IMR-90 (cell line): ENCODE measurements at regions not wholly inside any gene's neighbourhood (a gene's known extent, or its start where the extent isn't known, plus 50 kb on each side); places are given as distances from the start of the nearest gene placed in this dataset.

ENCODE experiments used
- ATAC-seq: fragments of 200-7000 bp; cut with Tn5 transposase; 2 replicates; pipeline ENCODE4 v1.9.1; 2020; ENCODE audit warnings: low read depth, mild to moderate bottlenecking, moderate library complexity
- BruUV-seq: library from RNA; stranded (reverse); fragments of 400-500 nt; replicated peaks from 2 replicates; lab custom pipeline; 2021; lab: Mats Ljungman, UMichigan
- CTCF ChIA-PET: fragments of 300-600 bp; formaldehyde crosslinking; extraction: SDS; loops from one replicate; lab custom pipeline; 2021; ENCODE audit warnings: antibody characterized with exemption; lab: Yijun Ruan, JAX
- POLR2A ChIA-PET: fragments of 300-600 bp; sonication (Branson Sonifier 250); formaldehyde crosslinking; loops from one replicate; lab custom pipeline; 2022; ENCODE audit warnings: antibody characterized with exemption; ENCODE audit not compliant: unreplicated experiment; lab: Charles Lee
- DNase-seq: peaks from one replicate; pipeline ENCODE4 v3.0.0; 2013
- H2AFZ ChIP-seq: replicated peaks from 2 replicates; pipeline ENCODE3; 2013; ENCODE audit warnings: low read length, mild to moderate bottlenecking; ENCODE audit not compliant: poor library complexity
- H2AK5ac ChIP-seq: 2 replicates; pipeline ENCODE4 v1.6.1; 2013; ENCODE audit warnings: low read depth, low read length, inconsistent platforms
- H2AK9ac ChIP-seq: replicated peaks from 2 replicates; pipeline ENCODE3; 2013; ENCODE audit warnings: mild to moderate bottlenecking, low read depth, low read length, moderate library complexity; ENCODE audit not compliant: poor library complexity
- H2BK120ac ChIP-seq: 2 replicates; pipeline ENCODE4 v1.6.1; 2013; ENCODE audit warnings: low read depth, low read length, inconsistent platforms
- H2BK15ac ChIP-seq: 3 replicates; pipeline ENCODE4 v1.6.1; 2013; ENCODE audit warnings: low read depth, low read length, inconsistent platforms
- H2BK20ac ChIP-seq: 2 replicates; pipeline ENCODE4 v1.6.1; 2013; ENCODE audit warnings: low read depth, mild to moderate bottlenecking, inconsistent platforms, low read length, moderate library complexity
- H2BK5ac ChIP-seq: 2 replicates; pipeline ENCODE4 v1.6.1; 2013; ENCODE audit warnings: mild to moderate bottlenecking, low read depth, low read length, inconsistent platforms; ENCODE audit not compliant: poor library complexity, severe bottlenecking
- H3K14ac ChIP-seq: replicated peaks from 2 replicates; pipeline ENCODE4 v1.6.1; 2013; ENCODE audit warnings: low read depth, low read length, inconsistent platforms
- H3K18ac ChIP-seq: 2 replicates; pipeline ENCODE4 v1.6.1; 2013; ENCODE audit warnings: low read depth, low read length, control low read depth
- H3K23ac ChIP-seq: 2 replicates; pipeline ENCODE4 v1.6.1; 2013; ENCODE audit warnings: low read depth, low read length, inconsistent platforms
- H3K27ac ChIP-seq: 2 replicates; pipeline ENCODE4 v1.5.1; 2013; ENCODE audit warnings: mild to moderate bottlenecking, control low read depth, low read length; ENCODE audit not compliant: insufficient read depth
- H3K27me3 ChIP-seq: 2 replicates; pipeline ENCODE4 v1.6.1; 2013; ENCODE audit warnings: low read length; ENCODE audit not compliant: control insufficient read depth, insufficient read depth
- H3K36me3 ChIP-seq: 2 replicates; pipeline ENCODE4 v1.6.1; 2013; ENCODE audit warnings: low read length, mixed read lengths; ENCODE audit not compliant: control insufficient read depth, insufficient read depth
- H3K4ac ChIP-seq: 2 replicates; pipeline ENCODE4 v1.6.1; 2013; ENCODE audit warnings: low read depth, low read length, inconsistent platforms
- H3K4me1 ChIP-seq: 2 replicates; pipeline ENCODE4 v1.6.1; 2013; ENCODE audit warnings: low read length, mixed read lengths; ENCODE audit not compliant: control insufficient read depth, insufficient read depth
- H3K4me2 ChIP-seq: 2 replicates; pipeline ENCODE4 v1.6.1; 2013; ENCODE audit warnings: low read depth, mild to moderate bottlenecking, control low read depth, low read length, moderate library complexity
- H3K4me3 ChIP-seq: 2 replicates; pipeline ENCODE4 v1.5.1; 2013; ENCODE audit warnings: low read depth, mild to moderate bottlenecking, control low read depth, low read length, moderate library complexity; ENCODE audit not compliant: insufficient read depth
- H3K56ac ChIP-seq: 2 replicates; pipeline ENCODE4 v1.6.1; 2013; ENCODE audit warnings: low read length, inconsistent platforms; ENCODE audit not compliant: insufficient read depth; ENCODE audit errors: extremely low read depth
- H3K79me1 ChIP-seq, 2 experiments: 2 replicates each; pipeline ENCODE4 v1.6.1; 2013; ENCODE audit warnings: low read length in 2 of 2, inconsistent platforms in 1 of 2, low read depth in 1 of 2
- H3K9ac ChIP-seq: 2 replicates; pipeline ENCODE4 v1.6.1; 2013; ENCODE audit warnings: low read depth, low read length, control low read depth
- H3K9me1 ChIP-seq: 2 replicates; pipeline ENCODE4 v1.6.1; 2013; ENCODE audit warnings: low read length, inconsistent platforms; ENCODE audit not compliant: insufficient read depth
- H3K9me3 ChIP-seq: 2 replicates; pipeline ENCODE4 v1.6.1; 2013; ENCODE audit warnings: low read length; ENCODE audit not compliant: control insufficient read depth, insufficient read depth
- H4K20me1 ChIP-seq: 2 replicates; pipeline ENCODE4 v1.6.1; 2013; ENCODE audit warnings: low read length, inconsistent platforms; ENCODE audit not compliant: insufficient read depth
- H4K5ac ChIP-seq: 2 replicates; pipeline ENCODE4 v1.6.1; 2013; ENCODE audit warnings: mild to moderate bottlenecking, low read depth, low read length, control low read depth
- H4K8ac ChIP-seq, 2 experiments: 2 replicates each; pipeline ENCODE4 v1.6.1; 2013; ENCODE audit warnings: low read depth in 2 of 2, low read length in 2 of 2, control low read depth in 1 of 2, inconsistent platforms in 1 of 2
- H4K91ac ChIP-seq: 2 replicates; pipeline ENCODE4 v1.6.1; 2013; ENCODE audit warnings: low read depth, low read length, inconsistent platforms; ENCODE audit not compliant: insufficient read depth
- BHLHE40 ChIP-seq: fragments of 150-350 bp; IDR thresholded peaks from 2 replicates; pipeline ENCODE4 v1.6.1; 2016; ENCODE audit warnings: mild to moderate bottlenecking, low read depth, low read length
- CEBPB ChIP-seq: IDR thresholded peaks from 2 replicates; pipeline ENCODE4 v1.6.1; 2012; ENCODE audit warnings: low read depth, low read length, improper control_type of control experiment
- CHD1 ChIP-seq: IDR thresholded peaks from 2 replicates; pipeline ENCODE4 v1.6.1; 2012; ENCODE audit warnings: low read depth, low read length, improper control_type of control experiment
- CTCF ChIP-seq: conservative IDR thresholded peaks from 2 replicates; pipeline ENCODE4 v1.5.1; 2012; ENCODE audit warnings: mild to moderate bottlenecking, low read depth, low read length, improper control_type of control experiment
- ELK1 ChIP-seq: fragments of 150-350 bp; IDR thresholded peaks from 2 replicates; pipeline ENCODE4 v1.6.1; 2016; ENCODE audit warnings: low read depth, mild to moderate bottlenecking, low read length, moderate library complexity, borderline replicate concordance
- FOS ChIP-seq: fragments of 150-350 bp; IDR thresholded peaks from 2 replicates; pipeline ENCODE4 v1.6.1; 2016; ENCODE audit warnings: low read depth, low read length
- MAFK ChIP-seq: IDR thresholded peaks from 2 replicates; pipeline ENCODE4 v1.6.1; 2012; ENCODE audit warnings: low read depth, low read length, improper control_type of control experiment
- MAZ ChIP-seq: IDR thresholded peaks from 2 replicates; pipeline ENCODE4 v1.6.1; 2012; ENCODE audit warnings: low read depth, mild to moderate bottlenecking, low read length, improper control_type of control experiment, moderate library complexity, borderline replicate concordance
- MXI1 ChIP-seq: IDR thresholded peaks from 2 replicates; pipeline ENCODE4 v1.6.1; 2012; ENCODE audit warnings: low read depth, mild to moderate bottlenecking, low read length, moderate library complexity, borderline replicate concordance
- NFE2L2 ChIP-seq: fragments of 150-350 bp; IDR thresholded peaks from 2 replicates; pipeline ENCODE4 v1.6.1; 2016; ENCODE audit warnings: low read depth, mild to moderate bottlenecking, low read length
- POLR2A ChIP-seq: IDR thresholded peaks from 2 replicates; pipeline ENCODE4 v1.6.1; 2012; ENCODE audit warnings: mild to moderate bottlenecking, low read depth, low read length
- RAD21 ChIP-seq: IDR thresholded peaks from 2 replicates; pipeline ENCODE4 v1.6.1; 2012; ENCODE audit warnings: low read length, improper control_type of control experiment
- RCOR1 ChIP-seq: IDR thresholded peaks from 2 replicates; pipeline ENCODE4 v1.6.1; 2012; ENCODE audit warnings: mild to moderate bottlenecking, low read length, improper control_type of control experiment; ENCODE audit not compliant: insufficient replicate concordance
- RFX5 ChIP-seq: IDR thresholded peaks from 2 replicates; pipeline ENCODE4 v1.8.0; 2012; ENCODE audit warnings: low read depth, mild to moderate bottlenecking, low read length, moderate library complexity
- SMC3 ChIP-seq: fragments of 150-350 bp; IDR thresholded peaks from 2 replicates; pipeline ENCODE4 v1.6.1; 2016; ENCODE audit warnings: low read depth, mild to moderate bottlenecking, antibody characterized with exemption, low read length, moderate library complexity
- USF2 ChIP-seq: fragments of 150-350 bp; IDR thresholded peaks from 2 replicates; pipeline ENCODE4 v1.6.1; 2017; ENCODE audit warnings: mild to moderate bottlenecking, antibody characterized with exemption, low read length, low read depth
- WGBS, 2 experiments: methylation state at CpG; one replicate each; pipeline versions ENCODE4 v1.1.5 to v1.1.7; 2013; ENCODE audit warnings: missing lambda C conversion rate in 2 of 2; ENCODE audit not compliant: insufficient read length in 1 of 2; ENCODE audit errors: extremely low coverage in 2 of 2; 5-methylcytosine and 5-hydroxymethylcytosine counted together
- dilution Hi-C: fragments of 300-500 bp; cut with HindIII; formaldehyde crosslinking; loops from one replicate; pipeline ENCODE4 v1.14.3; 2018; ENCODE audit warnings: low sequenced_read_pairs; ENCODE audit not compliant: unreplicated experiment
- in situ Hi-C: fragments of 300-500 bp; cut with MboI; formaldehyde crosslinking; loops from 3 replicates; pipeline ENCODE4 v1.14.3; 2019; ENCODE audit warnings: low sequenced_read_pairs, inconsistent platforms, mixed read lengths
- intact Hi-C: fragments of 100-400 bp; cut with micrococcal nuclease; formaldehyde crosslinking; loops from 2 replicates; pipeline ENCODE4 v1.10.0; 2022

GRCh38 chr2:129296396-129296795 is 683.1 kb upstream of the RAB6C start:
- in situ Hi-C loops (no loop called here), dilution Hi-C loops (no loop called here), intact Hi-C loops (no loop called here)
- Histone ChIP-seq H2BK15ac (no peak overlapping the region), H3K9me1 (no peaks in the 10 kb centered on the region), H2BK20ac (no peak overlapping the region), H3K4me1 (no peaks in the 10 kb centered on the region), H3K56ac (no peak overlapping the region), H4K8ac (no peak overlapping the region), H3K36me3 (no peaks in the 10 kb centered on the region), H4K5ac (no peak overlapping the region), H3K27ac (no peak overlapping the region), H3K9me3 (peaks cover 20% of the 10 kb centered on the region), H2AFZ (no peak overlapping the region), H4K91ac (no peak overlapping the region), H3K18ac (no peak overlapping the region), H3K79me1 (no peaks in the 10 kb centered on the region), H3K9ac (no peak overlapping the region), H3K23ac (no peak overlapping the region), H3K4me3 (no peak overlapping the region), H3K14ac (no peak overlapping the region), H3K27me3 (no peaks in the 10 kb centered on the region), H3K4me2 (no peak overlapping the region), H2BK5ac (no peak overlapping the region), H4K20me1 (no peaks in the 10 kb centered on the region), H3K4ac (no peak overlapping the region), H2AK5ac (no peak overlapping the region), H2AK9ac (no peak overlapping the region), H2BK120ac (no peak overlapping the region)
- no peak for ATAC-seq
- POLR2A ChIA-PET = no interaction called here
- BruUV-seq = no TSS peak
- WGBS, 2 experiments = no CpG with 5 or more reads among the region's 4 CpGs
- no peak for DNase-seq
- no peak for TF ChIP-seq CTCF
- no peak for TF ChIP-seq RCOR1
- no peak for TF ChIP-seq MAFK
- no peak for TF ChIP-seq NFE2L2
- no peak for TF ChIP-seq FOS
- TF ChIP-seq POLR2A = no peak
- no peak for TF ChIP-seq RFX5
- no peak for TF ChIP-seq ELK1
- no peak for TF ChIP-seq BHLHE40
- no peak for TF ChIP-seq MXI1
- TF ChIP-seq SMC3 = no peak
- no peak for TF ChIP-seq CEBPB
- TF ChIP-seq RAD21 = no peak
- no peak for TF ChIP-seq USF2
- no peak for TF ChIP-seq CHD1
- no peak for TF ChIP-seq MAZ
- CTCF ChIA-PET = no interaction called here
